Mesenchymal stem cell (in vitro differentiated cells and primary cell): ENCODE measurements at regions not wholly inside any gene's neighbourhood (a gene's known extent, or its start where the extent isn't known, plus 50 kb on each side); places are given as distances from the start of the nearest gene placed in this dataset.
A peak's percentile ranks its signal among the peaks of the same experiment; 100 is the strongest.

ENCODE experiments used
- DNase-seq: peaks from one replicate; pipeline ENCODE4 v3.0.0-alpha.2; 2013
- H2AFZ ChIP-seq: one replicate; pipeline ENCODE4 v1.6.1; 2013; ENCODE audit warnings: low read depth, mild to moderate bottlenecking, control low read depth, inconsistent platforms, low read length, moderate library complexity
- H2AK5ac ChIP-seq: 2 replicates; pipeline ENCODE4 v1.6.1; 2013; ENCODE audit warnings: low read length, moderate library complexity, mild to moderate bottlenecking, inconsistent platforms; ENCODE audit not compliant: severe bottlenecking
- H2BK120ac ChIP-seq: one replicate; pipeline ENCODE4 v1.6.1; 2013; ENCODE audit warnings: low read depth, mild to moderate bottlenecking, inconsistent platforms, low read length, moderate library complexity
- H2BK12ac ChIP-seq, 2 experiments: one replicate each; pipeline ENCODE4 v1.6.1; 2013; ENCODE audit warnings: inconsistent platforms in 2 of 2, low read length in 2 of 2, mild to moderate bottlenecking in 2 of 2, moderate library complexity in 2 of 2, control low read depth in 1 of 2
- H2BK15ac ChIP-seq: one replicate; pipeline ENCODE4 v1.6.1; 2013; ENCODE audit warnings: mild to moderate bottlenecking, low read depth, inconsistent platforms; ENCODE audit not compliant: poor library complexity, severe bottlenecking
- H2BK5ac ChIP-seq: 2 replicates; pipeline ENCODE4 v1.6.1; 2013; ENCODE audit warnings: low read depth, mild to moderate bottlenecking, low read length, control low read depth, inconsistent platforms; ENCODE audit not compliant: poor library complexity, severe bottlenecking
- H3K14ac ChIP-seq, 2 experiments: one replicate each; pipeline ENCODE4 v1.6.1; 2013; ENCODE audit warnings: inconsistent platforms in 2 of 2, low read length in 2 of 2, control low read depth in 1 of 2, mild to moderate bottlenecking in 1 of 2, moderate library complexity in 1 of 2
- H3K18ac ChIP-seq, 2 experiments: one replicate each; pipeline ENCODE4 v1.6.1; 2013; ENCODE audit warnings: inconsistent platforms in 2 of 2, low read length in 2 of 2, control low read depth in 1 of 2, low read depth in 1 of 2, mild to moderate bottlenecking in 1 of 2
- H3K23ac ChIP-seq, 2 experiments: one replicate each; pipeline ENCODE4 v1.6.1; 2013; ENCODE audit warnings: inconsistent platforms in 2 of 2, low read length in 2 of 2, mild to moderate bottlenecking in 2 of 2, moderate library complexity in 2 of 2, control low read depth in 1 of 2
- H3K27ac ChIP-seq: 2 replicates; pipeline ENCODE4 v1.5.1; 2013; ENCODE audit warnings: mild to moderate bottlenecking, moderate library complexity, low read length, control low read depth, inconsistent platforms; ENCODE audit not compliant: poor library complexity, severe bottlenecking
- H3K27me3 ChIP-seq, 2 experiments: 2 replicates each; pipeline versions ENCODE4 v1.6.1 to v1.7.0; 2013; ENCODE audit warnings: low read length in 2 of 2, mild to moderate bottlenecking in 2 of 2, moderate library complexity in 2 of 2, control low read depth in 1 of 2, inconsistent platforms in 1 of 2; ENCODE audit not compliant: control insufficient read depth in 1 of 2, insufficient read depth in 1 of 2
- H3K36me3 ChIP-seq, 2 experiments: 2 replicates each; pipeline versions ENCODE4 v1.6.1 to v1.7.0; 2013; ENCODE audit warnings: low read length in 2 of 2, control low read depth in 1 of 2, inconsistent platforms in 1 of 2, low read depth in 1 of 2, mild to moderate bottlenecking in 1 of 2; ENCODE audit not compliant: insufficient read depth in 2 of 2, control insufficient read depth in 1 of 2
- H3K4ac ChIP-seq, 2 experiments: one replicate each; pipeline ENCODE4 v1.6.1; 2013; ENCODE audit warnings: inconsistent platforms in 2 of 2, low read length in 2 of 2, mild to moderate bottlenecking in 2 of 2, moderate library complexity in 2 of 2, control low read depth in 1 of 2, low read depth in 1 of 2
- H3K4me1 ChIP-seq: 2 replicates; pipeline ENCODE4 v1.6.1; 2013; ENCODE audit warnings: low read depth, low read length, control low read depth; ENCODE audit not compliant: control insufficient read depth, insufficient read depth
- H3K4me2 ChIP-seq: 2 replicates; pipeline ENCODE4 v1.6.1; 2013; ENCODE audit warnings: low read length, mild to moderate bottlenecking, inconsistent platforms; ENCODE audit not compliant: poor library complexity, severe bottlenecking
- H3K4me3 ChIP-seq, 2 experiments: 2 replicates each; pipeline versions ENCODE4 v1.5.1 to v1.7.0; 2013; ENCODE audit warnings: low read length in 2 of 2, mild to moderate bottlenecking in 2 of 2, control low read depth in 1 of 2, low read depth in 1 of 2; ENCODE audit not compliant: insufficient read depth in 1 of 2
- H3K79me1 ChIP-seq: replicated peaks from 2 replicates; pipeline ENCODE4 v1.6.1; 2013; ENCODE audit warnings: mild to moderate bottlenecking, control low read depth, low read length, inconsistent platforms; ENCODE audit not compliant: poor library complexity, severe bottlenecking
- H3K9ac ChIP-seq: 2 replicates; pipeline ENCODE4 v1.7.0; 2013; ENCODE audit warnings: mild to moderate bottlenecking, low read length, moderate library complexity
- H3K9me3 ChIP-seq: 2 replicates; pipeline ENCODE4 v1.7.0; 2013; ENCODE audit warnings: mild to moderate bottlenecking, low read length; ENCODE audit not compliant: control insufficient read depth
- H4K8ac ChIP-seq: one replicate; pipeline ENCODE4 v1.6.1; 2013; ENCODE audit warnings: inconsistent platforms, mild to moderate bottlenecking, low read length, moderate library complexity
- H4K91ac ChIP-seq: one replicate; pipeline ENCODE4 v1.6.1; 2013; ENCODE audit warnings: mild to moderate bottlenecking, low read length, inconsistent platforms
- WGBS: methylation state at CpG from one replicate; pipeline ENCODE4 v1.1.7; 2013; ENCODE audit warnings: mixed read lengths; 5-methylcytosine and 5-hydroxymethylcytosine counted together

GRCh38 chr1:39109644-39110043 lies 83.5 kb downstream of the NDUFS5 start:
- H2BK5ac ChIP-seq = no peak overlapping the region

GRCh38 chr1:39110325-39110851 lies 84.2 kb downstream of the NDUFS5 start:
- WGBS = 70% methylated on average over 3 of the region's 3 CpGs

More at GRCh38 chr1:39109644-39110043, 83.5 kb downstream of the NDUFS5 start:
- Histone ChIP-seq H2AFZ (no peak overlapping the region), H2BK15ac (no peak overlapping the region), H3K4me2 (no peak overlapping the region), H2BK12ac (no peak overlapping the region), H3K36me3 (peaks cover 0 to 3% of the 10 kb centered on the region in 2 experiments), H3K9ac (peak overlapping the region; percentile 85), H3K27ac (no peak overlapping the region), H3K18ac (no peak overlapping the region), H3K23ac (no peak overlapping the region), H3K4me1 (peaks cover 7% of the 10 kb centered on the region), H3K9me3 (no peaks in the 10 kb centered on the region), H3K4me3 (no peak overlapping the region), H3K27me3 (no peaks in the 10 kb centered on the region), H4K91ac (no peak overlapping the region), H3K14ac (no peak overlapping the region), H2AK5ac (no peak overlapping the region), H4K8ac (no peak overlapping the region), H2BK120ac (no peak overlapping the region), H3K79me1 (no peaks in the 10 kb centered on the region), H3K4ac (no peak overlapping the region)
- no CpG with 5 or more reads among the region's 2 CpGs for WGBS
- no peak for DNase-seq

GRCh38 chr1:39110882-39111281 lies 84.7 kb downstream of the NDUFS5 start:
- no peaks in the 10 kb centered on the region for H3K27me3 ChIP-seq
- peak overlapping the region in 1 of 2 experiments; percentile 19 for H3K4me3 ChIP-seq
- H3K4me1 ChIP-seq = peaks cover 7% of the 10 kb centered on the region
- H4K91ac ChIP-seq = no peak overlapping the region
- H2BK120ac ChIP-seq = no peak overlapping the region
- H3K4me2 ChIP-seq = no peak overlapping the region
- H3K18ac ChIP-seq = peak overlapping the region in 1 of 2 experiments; percentile 14
- 13% methylated on average over 1 of the region's 1 CpG for WGBS
- no peak overlapping the region for H3K23ac ChIP-seq
- no peak overlapping the region for H4K8ac ChIP-seq
- H3K9me3 ChIP-seq = no peaks in the 10 kb centered on the region
- H2AFZ ChIP-seq = no peak overlapping the region
- H3K36me3 ChIP-seq = peaks cover 0 to 3% of the 10 kb centered on the region in 2 experiments
- no peak overlapping the region for H3K4ac ChIP-seq
- H3K14ac ChIP-seq = no peak overlapping the region
- H2AK5ac ChIP-seq = no peak overlapping the region
- H2BK5ac ChIP-seq = no peak overlapping the region
- peak; percentile 87 for DNase-seq
- H3K9ac ChIP-seq = peak overlapping the region; percentile 85
- no peak overlapping the region for H2BK15ac ChIP-seq
- no peaks in the 10 kb centered on the region for H3K79me1 ChIP-seq
- H2BK12ac ChIP-seq = no peak overlapping the region
- H3K27ac ChIP-seq = peak overlapping the region; percentile 71

More at GRCh38 chr1:39110325-39110851, 84.2 kb downstream of the NDUFS5 start:
- Histone ChIP-seq H2BK12ac (peak overlapping the region; percentile 38 to 57), H3K27ac (peak overlapping the region; percentile 71), H4K8ac (no peak overlapping the region), H4K91ac (peak overlapping the region; percentile 18), H3K4me2 (no peak overlapping the region), H3K36me3 (peaks cover 0 to 3% of the 10 kb centered on the region in 2 experiments), H3K9ac (peak overlapping the region; percentile 85), H2AK5ac (peak overlapping the region; percentile 84), H3K23ac (no peak overlapping the region), H3K4me1 (peaks cover 7% of the 10 kb centered on the region), H3K4me3 (peak overlapping the region in 1 of 2 experiments; percentile 19), H2BK5ac (no peak overlapping the region), H3K14ac (no peak overlapping the region), H3K4ac (peak overlapping the region in 1 of 2 experiments; percentile 73), H2BK120ac (no peak overlapping the region), H2BK15ac (no peak overlapping the region), H3K27me3 (no peaks in the 10 kb centered on the region), H2AFZ (no peak overlapping the region), H3K79me1 (no peaks in the 10 kb centered on the region), H3K18ac (peak overlapping the region; percentile 58 to 60), H3K9me3 (no peaks in the 10 kb centered on the region)
- DNase-seq = peak; percentile 92

- Histone ChIP-seq H2BK5ac (no peak overlapping the region), H3K27me3 (no peaks in the 10 kb centered on the region), H3K23ac (no peak overlapping the region), H4K91ac (no peak overlapping the region), H2AK5ac (no peak overlapping the region), H3K14ac (no peak overlapping the region), H3K4me3 (no peak overlapping the region), H3K36me3 (peaks cover 0 to 3% of the 10 kb centered on the region in 2 experiments), H3K18ac (no peak overlapping the region), H3K79me1 (no peaks in the 10 kb centered on the region), H2BK120ac (no peak overlapping the region), H3K27ac (no peak overlapping the region), H2AFZ (no peak overlapping the region), H3K4ac (no peak overlapping the region), H3K9me3 (no peaks in the 10 kb centered on the region), H3K4me2 (no peak overlapping the region), H2BK15ac (no peak overlapping the region), H3K9ac (no peak overlapping the region), H4K8ac (no peak overlapping the region), H2BK12ac (peak overlapping the region in 1 of 2 experiments; percentile 33), H3K4me1 (peaks cover 12% of the 10 kb centered on the region)
- WGBS = 80% methylated on average over 1 of the region's 2 CpGs
- no peak for DNase-seq
These were observed 87.1 kb downstream of the NDUFS5 start for GRCh38 chr1:39113109-39113743.
